ENCODE measurements at regions not wholly inside any gene's neighbourhood (a gene's known extent, or its start where the extent isn't known, plus 50 kb on each side); places are given as distances from the start of the nearest gene placed in this dataset.

DNA sequence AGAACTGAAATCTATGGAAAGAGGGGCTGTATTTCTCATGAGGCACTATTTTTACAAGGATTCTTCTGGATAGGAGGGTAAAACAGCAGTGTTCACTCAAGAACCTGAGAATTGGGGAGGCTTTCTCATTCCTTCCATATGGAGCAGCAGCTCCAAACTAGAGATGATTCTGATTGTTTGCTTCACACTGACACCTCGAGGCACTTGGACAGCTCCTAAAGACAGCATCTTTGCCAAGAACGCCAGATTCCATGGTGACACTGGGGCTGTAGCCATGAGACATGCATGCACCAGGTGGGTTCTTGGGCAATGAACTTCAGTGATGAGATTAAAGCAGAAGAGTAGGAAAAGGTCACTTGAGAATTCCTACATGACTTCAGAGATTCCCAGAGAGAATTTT is 361.5 kb upstream of the HTR2A start:
- peaks cover 0 to 3% (median 0%) of the 10 kb centered on the region in 7 donors for H3K9me3 Mint-ChIP-seq
- Histone ChIP-seq H3K4me3 (ENCODE audit: low read depth, low read length) (no peak overlapping the region), H3K27ac (ENCODE audit: insufficient read depth, low read length, poor library complexity, severe bottlenecking) (no peak overlapping the region), H3K9me3 (ENCODE audit: control insufficient read depth in 2 of 2, low read length in 2 of 2) (no peaks in the 10 kb centered on the region), H3K36me3 (ENCODE audit: control insufficient read depth, insufficient read depth, low read length) (no peaks in the 10 kb centered on the region), H3K27me3 (ENCODE audit: control insufficient read depth, insufficient read depth, low read length) (no peaks in the 10 kb centered on the region), H3K4me1 (ENCODE audit: control insufficient read depth, insufficient read depth, low read length, poor library complexity, severe bottlenecking) (no peaks in the 10 kb centered on the region)
- no peak overlapping the region for H3K4me3 Mint-ChIP-seq
- ATAC-seq (ENCODE audit: low read depth in 2 of 2) (no peak), DNase-seq (no peak)
- H3K27me3 Mint-ChIP-seq: no peaks in the 10 kb centered on the region
- H3K4me1 Mint-ChIP-seq: no peaks in the 10 kb centered on the region
- no peak overlapping the region for H3K27ac Mint-ChIP-seq
- no peaks in the 10 kb centered on the region for H3K36me3 Mint-ChIP-seq

DNA sequence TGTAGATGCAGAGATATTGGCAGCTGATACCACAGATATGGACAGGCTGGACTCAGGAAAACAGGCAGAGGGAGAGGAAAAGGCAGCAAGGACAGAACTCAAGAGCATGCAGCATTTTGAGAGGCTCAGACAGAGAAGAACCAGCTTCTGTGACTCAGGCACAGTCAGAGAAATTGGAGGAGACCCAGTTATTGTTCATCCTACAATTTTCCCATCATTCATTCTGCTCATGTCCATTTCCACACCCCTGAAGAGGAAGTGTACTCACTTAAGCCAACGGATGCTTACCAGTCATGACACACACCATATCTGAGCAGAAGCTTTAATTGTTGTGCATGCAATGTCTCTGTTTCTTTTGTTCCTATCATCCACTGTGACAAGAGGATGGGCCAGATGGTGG is 359.8 kb upstream of the HTR2A start:
- Histone ChIP-seq H3K27me3 (ENCODE audit: control insufficient read depth, insufficient read depth, low read length) (no peaks in the 10 kb centered on the region), H3K27ac (ENCODE audit: insufficient read depth, low read length, poor library complexity, severe bottlenecking) (no peak overlapping the region), H3K36me3 (ENCODE audit: control insufficient read depth, insufficient read depth, low read length) (no peaks in the 10 kb centered on the region), H3K9me3 (ENCODE audit: control insufficient read depth in 2 of 2, low read length in 2 of 2) (no peaks in the 10 kb centered on the region), H3K4me1 (ENCODE audit: control insufficient read depth, insufficient read depth, low read length, poor library complexity, severe bottlenecking) (no peaks in the 10 kb centered on the region), H3K4me3 (ENCODE audit: low read depth, low read length) (no peak overlapping the region)
- DNase-seq (no peak), ATAC-seq (ENCODE audit: low read depth in 2 of 2) (no peak)
- no peaks in the 10 kb centered on the region for H3K36me3 Mint-ChIP-seq
- H3K27me3 Mint-ChIP-seq: no peaks in the 10 kb centered on the region
- H3K27ac Mint-ChIP-seq: no peak overlapping the region
- no peaks in the 10 kb centered on the region for H3K4me1 Mint-ChIP-seq
- peaks cover 0 to 3% (median 0%) of the 10 kb centered on the region in 7 donors for H3K9me3 Mint-ChIP-seq
- H3K4me3 Mint-ChIP-seq: no peak overlapping the region

DNA sequence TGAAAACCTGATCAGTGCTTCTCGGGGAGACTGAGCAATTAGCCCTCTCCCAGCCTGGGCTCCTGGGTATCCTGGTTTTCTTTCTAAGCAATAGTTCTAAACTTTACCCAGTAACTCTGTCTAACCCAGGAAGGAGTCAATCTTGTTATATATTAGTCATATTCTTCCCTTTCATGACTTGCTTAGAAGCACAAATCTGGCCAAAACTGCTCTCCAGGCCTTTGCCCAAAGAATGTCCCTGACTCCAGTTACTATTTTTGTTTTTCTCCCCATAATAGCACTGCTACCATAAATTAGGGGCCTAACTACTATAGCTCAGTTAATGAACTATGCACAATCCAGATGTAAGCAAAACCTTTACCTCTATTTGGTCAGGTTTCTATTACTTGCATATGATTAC is 355.8 kb upstream of the HTR2A start:
- Mint-ChIP-seq H3K27me3 (no peaks in the 10 kb centered on the region), H3K27ac (no peak overlapping the region), H3K4me3 (no peak overlapping the region), H3K4me1 (no peaks in the 10 kb centered on the region), H3K9me3 (peaks cover 0 to 5% (median 1%) of the 10 kb centered on the region in 7 donors), H3K36me3 (no peaks in the 10 kb centered on the region)
- no peak overlapping the region for H3K27ac ChIP-seq (ENCODE audit: insufficient read depth, low read length, poor library complexity, severe bottlenecking)
- no peak for DNase-seq
- no peaks in the 10 kb centered on the region for H3K4me1 ChIP-seq (ENCODE audit: control insufficient read depth, insufficient read depth, low read length, poor library complexity, severe bottlenecking)
- H3K9me3 ChIP-seq (ENCODE audit: control insufficient read depth in 2 of 2, low read length in 2 of 2): no peaks in the 10 kb centered on the region
- no peaks in the 10 kb centered on the region for H3K27me3 ChIP-seq (ENCODE audit: control insufficient read depth, insufficient read depth, low read length)
- ATAC-seq (ENCODE audit: low read depth in 2 of 2): no peak
- no peaks in the 10 kb centered on the region for H3K36me3 ChIP-seq (ENCODE audit: control insufficient read depth, insufficient read depth, low read length)
- no peak overlapping the region for H3K4me3 ChIP-seq (ENCODE audit: low read depth, low read length)

DNA sequence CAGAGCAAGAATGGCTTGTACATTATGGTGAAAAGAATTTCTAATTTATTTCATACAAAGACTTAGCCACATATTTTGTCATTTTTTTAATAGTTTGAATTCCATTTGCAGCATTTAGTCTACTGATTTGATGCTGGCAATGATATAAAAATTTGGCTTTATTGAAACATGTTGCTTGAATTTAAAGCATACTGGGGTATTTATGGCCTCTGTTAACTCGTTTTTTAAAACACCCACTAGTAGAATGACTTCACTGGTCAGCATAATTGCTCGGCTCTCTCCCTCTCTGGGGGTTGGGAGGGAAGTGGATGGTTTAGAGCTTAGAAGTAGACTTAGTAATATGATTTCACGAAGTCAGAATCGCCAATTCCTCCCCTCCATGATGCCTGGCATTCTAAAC is 354.9 kb upstream of the HTR2A start:
- Mint-ChIP-seq H3K27ac (no peak overlapping the region), H3K27me3 (no peaks in the 10 kb centered on the region), H3K36me3 (no peaks in the 10 kb centered on the region), H3K9me3 (peaks cover 0 to 5% (median 3%) of the 10 kb centered on the region in 7 donors), H3K4me1 (no peaks in the 10 kb centered on the region), H3K4me3 (no peak overlapping the region)
- Histone ChIP-seq H3K27ac (ENCODE audit: insufficient read depth, low read length, poor library complexity, severe bottlenecking) (no peak overlapping the region), H3K27me3 (ENCODE audit: control insufficient read depth, insufficient read depth, low read length) (no peaks in the 10 kb centered on the region), H3K4me3 (ENCODE audit: low read depth, low read length) (no peak overlapping the region), H3K36me3 (ENCODE audit: control insufficient read depth, insufficient read depth, low read length) (no peaks in the 10 kb centered on the region), H3K9me3 (ENCODE audit: control insufficient read depth in 2 of 2, low read length in 2 of 2) (no peaks in the 10 kb centered on the region), H3K4me1 (ENCODE audit: control insufficient read depth, insufficient read depth, low read length, poor library complexity, severe bottlenecking) (no peaks in the 10 kb centered on the region)
- no peak for ATAC-seq (ENCODE audit: low read depth in 2 of 2)
- no peak for DNase-seq

DNA sequence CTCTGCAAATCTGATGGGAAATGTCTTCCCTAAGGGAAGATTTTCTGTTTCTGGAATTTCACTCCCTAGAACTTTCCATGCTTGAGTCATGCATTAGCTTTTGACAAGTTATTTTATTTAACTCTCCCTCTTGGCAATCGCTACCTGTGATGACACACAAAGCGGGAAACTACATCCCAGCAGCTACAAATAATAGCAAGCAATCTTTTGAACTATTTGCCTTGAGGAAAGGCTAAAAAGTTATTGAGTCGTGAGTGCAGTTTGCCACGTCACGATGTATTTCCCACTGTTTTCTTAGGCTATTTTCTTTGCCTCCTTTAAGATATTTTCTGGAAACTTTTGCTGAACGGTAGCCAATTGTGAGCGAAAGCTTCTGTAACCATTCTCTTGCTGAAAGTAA is 353.3 kb upstream of the HTR2A start:
- H3K27ac Mint-ChIP-seq: no peak overlapping the region
- no peaks in the 10 kb centered on the region for H3K36me3 Mint-ChIP-seq
- ATAC-seq (ENCODE audit: low read depth in 2 of 2): no peak
- no peaks in the 10 kb centered on the region for H3K27me3 ChIP-seq (ENCODE audit: control insufficient read depth, insufficient read depth, low read length)
- H3K4me3 Mint-ChIP-seq: no peak overlapping the region
- H3K4me1 Mint-ChIP-seq: no peaks in the 10 kb centered on the region
- no peaks in the 10 kb centered on the region for H3K36me3 ChIP-seq (ENCODE audit: control insufficient read depth, insufficient read depth, low read length)
- no peak for DNase-seq
- H3K9me3 ChIP-seq (ENCODE audit: control insufficient read depth in 2 of 2, low read length in 2 of 2): no peaks in the 10 kb centered on the region
- no peaks in the 10 kb centered on the region for H3K4me1 ChIP-seq (ENCODE audit: control insufficient read depth, insufficient read depth, low read length, poor library complexity, severe bottlenecking)
- H3K27me3 Mint-ChIP-seq: no peaks in the 10 kb centered on the region
- no peak overlapping the region for H3K4me3 ChIP-seq (ENCODE audit: low read depth, low read length)
- no peak overlapping the region for H3K27ac ChIP-seq (ENCODE audit: insufficient read depth, low read length, poor library complexity, severe bottlenecking)
- H3K9me3 Mint-ChIP-seq: peaks cover 0 to 7% (median 3%) of the 10 kb centered on the region in 7 donors

DNA sequence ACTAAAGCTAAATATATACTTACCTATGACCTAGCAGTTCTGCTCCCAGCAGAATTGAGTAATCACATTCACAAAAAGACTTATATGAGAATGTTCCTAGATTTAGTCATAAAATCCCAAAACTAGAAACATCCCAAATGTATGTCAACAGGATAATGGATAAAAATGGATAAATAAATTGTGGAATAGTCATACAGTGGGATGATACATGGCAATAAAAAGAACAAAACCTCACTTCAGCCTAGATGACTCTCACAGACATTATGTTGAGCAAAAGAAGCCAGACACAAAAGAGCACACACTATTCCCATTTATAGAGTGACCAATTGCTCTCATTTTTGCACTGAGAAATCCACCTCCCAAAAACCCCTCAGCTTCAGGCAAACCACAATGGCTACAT is 352.4 kb upstream of the HTR2A start:
- no peaks in the 10 kb centered on the region for H3K36me3 Mint-ChIP-seq
- Histone ChIP-seq H3K4me1 (ENCODE audit: control insufficient read depth, insufficient read depth, low read length, poor library complexity, severe bottlenecking) (no peaks in the 10 kb centered on the region), H3K27me3 (ENCODE audit: control insufficient read depth, insufficient read depth, low read length) (no peaks in the 10 kb centered on the region), H3K27ac (ENCODE audit: insufficient read depth, low read length, poor library complexity, severe bottlenecking) (no peak overlapping the region), H3K36me3 (ENCODE audit: control insufficient read depth, insufficient read depth, low read length) (no peaks in the 10 kb centered on the region), H3K9me3 (ENCODE audit: control insufficient read depth in 2 of 2, low read length in 2 of 2) (no peaks in the 10 kb centered on the region), H3K4me3 (ENCODE audit: low read depth, low read length) (no peak overlapping the region)
- no peaks in the 10 kb centered on the region for H3K4me1 Mint-ChIP-seq
- no peak for ATAC-seq (ENCODE audit: low read depth in 2 of 2)
- peaks cover 0 to 7% (median 3%) of the 10 kb centered on the region in 7 donors for H3K9me3 Mint-ChIP-seq
- no peak overlapping the region for H3K27ac Mint-ChIP-seq
- H3K4me3 Mint-ChIP-seq: no peak overlapping the region
- DNase-seq: no peak
- H3K27me3 Mint-ChIP-seq: no peaks in the 10 kb centered on the region

DNA sequence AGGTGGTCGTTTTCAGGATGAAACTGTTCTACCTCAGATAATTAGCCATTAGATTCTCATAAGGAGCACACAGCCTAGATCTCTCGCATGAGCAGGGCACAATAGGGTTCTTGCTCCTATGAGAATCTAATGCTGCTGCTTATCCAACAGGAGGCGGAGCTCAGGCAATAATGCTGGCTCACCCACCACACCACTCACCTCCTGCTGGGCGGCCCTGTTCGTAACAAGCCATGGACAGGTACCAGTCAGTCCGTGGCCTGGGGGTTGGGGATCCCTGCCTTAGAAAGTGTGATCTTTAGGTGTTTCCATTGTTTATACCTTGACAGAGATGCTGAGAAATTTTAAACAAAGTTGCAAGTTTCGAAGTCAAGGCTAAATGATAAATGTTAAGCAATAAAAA is 344.6 kb upstream of the HTR2A start:
- Mint-ChIP-seq H3K27ac (no peak overlapping the region), H3K27me3 (no peaks in the 10 kb centered on the region), H3K9me3 (peaks cover 0 to 6% (median 3%) of the 10 kb centered on the region in 7 donors), H3K4me3 (no peak overlapping the region), H3K4me1 (no peaks in the 10 kb centered on the region), H3K36me3 (no peaks in the 10 kb centered on the region)
- H3K4me3 ChIP-seq (ENCODE audit: low read depth, low read length): no peak overlapping the region
- no peaks in the 10 kb centered on the region for H3K27me3 ChIP-seq (ENCODE audit: control insufficient read depth, insufficient read depth, low read length)
- no peak overlapping the region for H3K27ac ChIP-seq (ENCODE audit: insufficient read depth, low read length, poor library complexity, severe bottlenecking)
- H3K4me1 ChIP-seq (ENCODE audit: control insufficient read depth, insufficient read depth, low read length, poor library complexity, severe bottlenecking): no peaks in the 10 kb centered on the region
- H3K36me3 ChIP-seq (ENCODE audit: control insufficient read depth, insufficient read depth, low read length): no peaks in the 10 kb centered on the region
- DNase-seq (no peak), ATAC-seq (ENCODE audit: low read depth in 2 of 2) (no peak)
- H3K9me3 ChIP-seq (ENCODE audit: control insufficient read depth in 2 of 2, low read length in 2 of 2): no peaks in the 10 kb centered on the region

DNA sequence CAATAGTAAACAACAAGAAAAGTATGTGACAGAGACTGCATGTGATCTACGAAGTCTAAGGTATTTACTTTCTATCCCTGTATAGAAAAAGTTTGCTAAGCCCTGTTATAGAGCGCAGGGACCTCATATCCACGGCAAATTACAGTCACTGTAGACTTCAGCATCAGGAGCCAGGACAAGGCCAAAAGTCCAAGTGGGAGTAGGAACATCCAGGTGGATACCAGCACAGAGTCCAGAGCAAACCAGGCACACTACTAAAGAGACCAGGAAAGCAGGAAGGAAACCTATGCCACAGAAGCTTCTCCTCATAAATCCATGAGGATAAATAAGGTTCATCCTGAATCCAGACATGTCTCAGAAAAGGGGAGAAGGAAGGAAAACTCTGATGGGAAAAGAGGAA is 342.2 kb upstream of the HTR2A start:
- Mint-ChIP-seq H3K9me3 (peaks cover 0 to 6% (median 3%) of the 10 kb centered on the region in 7 donors), H3K4me3 (no peak overlapping the region), H3K27me3 (no peaks in the 10 kb centered on the region), H3K4me1 (no peaks in the 10 kb centered on the region), H3K27ac (no peak overlapping the region), H3K36me3 (no peaks in the 10 kb centered on the region)
- Histone ChIP-seq H3K27ac (ENCODE audit: insufficient read depth, low read length, poor library complexity, severe bottlenecking) (no peak overlapping the region), H3K27me3 (ENCODE audit: control insufficient read depth, insufficient read depth, low read length) (no peaks in the 10 kb centered on the region), H3K4me1 (ENCODE audit: control insufficient read depth, insufficient read depth, low read length, poor library complexity, severe bottlenecking) (no peaks in the 10 kb centered on the region), H3K9me3 (ENCODE audit: control insufficient read depth in 2 of 2, low read length in 2 of 2) (no peaks in the 10 kb centered on the region), H3K36me3 (ENCODE audit: control insufficient read depth, insufficient read depth, low read length) (no peaks in the 10 kb centered on the region), H3K4me3 (ENCODE audit: low read depth, low read length) (no peak overlapping the region)
- no peak for ATAC-seq (ENCODE audit: low read depth in 2 of 2)
- no peak for DNase-seq

All from CD4-positive, CD25-positive, alpha-beta regulatory T cell (primary cell).